ENCODE measurements at regions not wholly inside any gene's neighbourhood (a gene's known extent, or its start where the extent isn't known, plus 50 kb on each side); places are given as distances from the start of the nearest gene placed in this dataset.

DNA sequence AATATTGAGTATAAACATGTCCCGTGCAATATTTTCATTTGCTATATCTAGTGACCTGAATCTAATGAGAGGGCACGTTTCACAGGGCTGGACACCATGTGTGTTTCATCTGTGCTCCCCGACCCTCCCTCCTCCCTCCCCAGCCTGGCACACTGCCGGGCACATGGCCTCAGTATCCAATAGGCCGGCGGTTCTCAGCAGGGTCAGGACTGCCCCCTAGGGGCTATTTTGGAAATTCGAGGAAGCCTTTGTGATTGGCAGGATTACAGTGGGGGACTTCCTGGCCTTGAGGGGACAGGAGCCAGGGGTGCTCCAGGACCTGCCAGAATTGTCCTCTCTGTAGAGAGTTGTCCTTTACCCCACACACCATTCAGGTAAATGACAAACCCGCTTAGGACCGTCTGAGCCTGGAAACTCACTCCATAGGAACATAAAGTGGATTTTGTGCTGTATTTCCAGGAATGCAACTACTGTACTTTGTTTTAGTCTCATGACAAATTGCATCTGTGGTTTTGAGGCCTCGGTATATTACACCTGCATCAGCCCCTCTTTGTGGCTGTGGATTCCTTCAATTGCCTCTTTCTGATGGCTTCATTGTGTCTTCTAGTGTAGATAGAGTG is 109.5 kb upstream of the SIM2 start (continued):
- TF ChIP-seq, protein P1, sequence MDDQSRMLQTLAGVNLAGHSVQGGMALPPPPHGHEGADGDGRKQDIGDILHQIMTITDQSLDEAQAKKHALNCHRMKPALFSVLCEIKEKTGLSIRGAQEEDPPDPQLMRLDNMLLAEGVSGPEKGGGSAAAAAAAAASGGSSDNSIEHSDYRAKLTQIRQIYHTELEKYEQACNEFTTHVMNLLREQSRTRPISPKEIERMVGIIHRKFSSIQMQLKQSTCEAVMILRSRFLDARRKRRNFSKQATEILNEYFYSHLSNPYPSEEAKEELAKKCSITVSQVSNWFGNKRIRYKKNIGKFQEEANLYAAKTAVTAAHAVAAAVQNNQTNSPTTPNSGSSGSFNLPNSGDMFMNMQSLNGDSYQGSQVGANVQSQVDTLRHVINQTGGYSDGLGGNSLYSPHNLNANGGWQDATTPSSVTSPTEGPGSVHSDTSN (IDR thresholded peaks at IDR 0.05): peak; percentile 14; the same call in 1 of the 2 replicates
- no peak for TF ChIP-seq TAF1 (IDR thresholded peaks at IDR 0.05; ENCODE audit: borderline replicate concordance, low read depth, low read length)
- peak; percentile 65 for TF ChIP-seq RAD21 (IDR thresholded peaks at IDR 0.05; ENCODE audit: low read length)
- TF ChIP-seq FOXJ3 (CRISPR knock-in tag; IDR thresholded peaks at IDR 0.05): no peak
- peak; percentile 25; the same call in 1 of the 2 replicates for TF ChIP-seq NFIC (IDR thresholded peaks at IDR 0.05; ENCODE audit: borderline replicate concordance)
- TF ChIP-seq MXI1 (IDR thresholded peaks at IDR 0.05; ENCODE audit: low read depth, low read length): no peak
- TF ChIP-seq, protein P2, sequence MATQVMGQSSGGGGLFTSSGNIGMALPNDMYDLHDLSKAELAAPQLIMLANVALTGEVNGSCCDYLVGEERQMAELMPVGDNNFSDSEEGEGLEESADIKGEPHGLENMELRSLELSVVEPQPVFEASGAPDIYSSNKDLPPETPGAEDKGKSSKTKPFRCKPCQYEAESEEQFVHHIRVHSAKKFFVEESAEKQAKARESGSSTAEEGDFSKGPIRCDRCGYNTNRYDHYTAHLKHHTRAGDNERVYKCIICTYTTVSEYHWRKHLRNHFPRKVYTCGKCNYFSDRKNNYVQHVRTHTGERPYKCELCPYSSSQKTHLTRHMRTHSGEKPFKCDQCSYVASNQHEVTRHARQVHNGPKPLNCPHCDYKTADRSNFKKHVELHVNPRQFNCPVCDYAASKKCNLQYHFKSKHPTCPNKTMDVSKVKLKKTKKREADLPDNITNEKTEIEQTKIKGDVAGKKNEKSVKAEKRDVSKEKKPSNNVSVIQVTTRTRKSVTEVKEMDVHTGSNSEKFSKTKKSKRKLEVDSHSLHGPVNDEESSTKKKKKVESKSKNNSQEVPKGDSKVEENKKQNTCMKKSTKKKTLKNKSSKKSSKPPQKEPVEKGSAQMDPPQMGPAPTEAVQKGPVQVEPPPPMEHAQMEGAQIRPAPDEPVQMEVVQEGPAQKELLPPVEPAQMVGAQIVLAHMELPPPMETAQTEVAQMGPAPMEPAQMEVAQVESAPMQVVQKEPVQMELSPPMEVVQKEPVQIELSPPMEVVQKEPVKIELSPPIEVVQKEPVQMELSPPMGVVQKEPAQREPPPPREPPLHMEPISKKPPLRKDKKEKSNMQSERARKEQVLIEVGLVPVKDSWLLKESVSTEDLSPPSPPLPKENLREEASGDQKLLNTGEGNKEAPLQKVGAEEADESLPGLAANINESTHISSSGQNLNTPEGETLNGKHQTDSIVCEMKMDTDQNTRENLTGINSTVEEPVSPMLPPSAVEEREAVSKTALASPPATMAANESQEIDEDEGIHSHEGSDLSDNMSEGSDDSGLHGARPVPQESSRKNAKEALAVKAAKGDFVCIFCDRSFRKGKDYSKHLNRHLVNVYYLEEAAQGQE (IDR thresholded peaks at IDR 0.05; ENCODE audit: low read depth, low read length): no peak
- no peak for TF ChIP-seq ELF1 (IDR thresholded peaks at IDR 0.05)
- no peak for TF ChIP-seq JUND (IDR thresholded peaks at IDR 0.05)
- TF ChIP-seq SIN3A (IDR thresholded peaks at IDR 0.05; ENCODE audit: borderline replicate concordance, low read depth, low read length): no peak
- TF ChIP-seq, protein P3, sequence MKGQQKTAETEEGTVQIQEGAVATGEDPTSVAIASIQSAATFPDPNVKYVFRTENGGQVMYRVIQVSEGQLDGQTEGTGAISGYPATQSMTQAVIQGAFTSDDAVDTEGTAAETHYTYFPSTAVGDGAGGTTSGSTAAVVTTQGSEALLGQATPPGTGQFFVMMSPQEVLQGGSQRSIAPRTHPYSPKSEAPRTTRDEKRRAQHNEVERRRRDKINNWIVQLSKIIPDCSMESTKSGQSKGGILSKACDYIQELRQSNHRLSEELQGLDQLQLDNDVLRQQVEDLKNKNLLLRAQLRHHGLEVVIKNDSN (IDR thresholded peaks at IDR 0.05; ENCODE audit: borderline replicate concordance, low read depth): peak; percentile 36; the same call in 1 of the 2 replicates
- TF ChIP-seq RCOR1 (IDR thresholded peaks at IDR 0.05; ENCODE audit: low read length): no peak

DNA sequence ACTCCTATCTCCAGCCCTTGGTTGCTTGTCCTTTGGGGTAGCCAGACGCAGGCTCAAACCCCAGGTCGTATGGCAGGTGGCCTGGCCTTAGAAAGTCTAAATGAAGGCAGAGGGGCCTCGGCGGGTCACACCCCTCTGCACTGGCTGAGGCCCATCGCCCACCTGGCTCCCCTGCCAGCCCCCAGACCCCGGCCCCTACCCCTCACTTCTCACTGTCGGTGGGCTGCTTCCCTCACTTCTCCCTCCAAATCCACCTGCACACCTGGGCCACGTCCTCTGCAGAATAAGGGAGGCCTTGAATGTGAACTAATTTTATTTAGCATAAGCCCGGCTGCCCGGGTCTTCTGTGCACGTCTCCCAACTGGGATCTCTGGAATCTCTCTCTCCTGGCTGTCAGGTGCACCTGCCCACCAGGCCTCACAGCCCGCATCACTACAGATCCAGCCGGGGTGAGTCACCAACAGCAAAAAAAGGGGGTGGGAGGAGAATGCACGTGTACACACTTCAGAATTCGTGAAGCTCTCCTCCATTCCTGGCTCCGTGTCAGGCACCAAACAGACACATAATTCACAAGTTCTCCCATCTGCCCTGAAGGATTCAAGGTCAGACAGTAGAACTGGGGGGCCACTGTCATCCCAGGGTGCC is 107.5 kb upstream of the SIM2 start:
- H3K9me3 ChIP-seq: no peaks in the 10 kb centered on the region
- H3K4me1 ChIP-seq (ENCODE audit: control insufficient read depth in 1 of 2, insufficient read depth in 2 of 2, low read depth in 1 of 2, low read length in 1 of 2): no peaks in the 10 kb centered on the region; a peak in 1 of 4 replicates
- no peak overlapping the region for H2AFZ ChIP-seq (ENCODE audit: low read depth)
- no peaks in the 10 kb centered on the region for H3K9me2 ChIP-seq
- no peaks in the 10 kb centered on the region for H3K36me3 ChIP-seq (replicated peaks in 1 of 2; ENCODE audit: control insufficient read depth in 1 of 2, insufficient read depth in 2 of 2, low read length in 1 of 2)
- H3K9ac ChIP-seq: no peak overlapping the region
- no peak for TF ChIP-seq YY1 (IDR thresholded peaks at IDR 0.05; ENCODE audit: low read depth)
- no peak for TF ChIP-seq FOSL2 (IDR thresholded peaks at IDR 0.05; ENCODE audit: borderline replicate concordance, low read depth)
- TF ChIP-seq, protein P4, sequence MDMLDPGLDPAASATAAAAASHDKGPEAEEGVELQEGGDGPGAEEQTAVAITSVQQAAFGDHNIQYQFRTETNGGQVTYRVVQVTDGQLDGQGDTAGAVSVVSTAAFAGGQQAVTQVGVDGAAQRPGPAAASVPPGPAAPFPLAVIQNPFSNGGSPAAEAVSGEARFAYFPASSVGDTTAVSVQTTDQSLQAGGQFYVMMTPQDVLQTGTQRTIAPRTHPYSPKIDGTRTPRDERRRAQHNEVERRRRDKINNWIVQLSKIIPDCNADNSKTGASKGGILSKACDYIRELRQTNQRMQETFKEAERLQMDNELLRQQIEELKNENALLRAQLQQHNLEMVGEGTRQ (IDR thresholded peaks at IDR 0.05; ENCODE audit: borderline replicate concordance, low read depth, low read length): no peak
- TF ChIP-seq, protein P5, sequence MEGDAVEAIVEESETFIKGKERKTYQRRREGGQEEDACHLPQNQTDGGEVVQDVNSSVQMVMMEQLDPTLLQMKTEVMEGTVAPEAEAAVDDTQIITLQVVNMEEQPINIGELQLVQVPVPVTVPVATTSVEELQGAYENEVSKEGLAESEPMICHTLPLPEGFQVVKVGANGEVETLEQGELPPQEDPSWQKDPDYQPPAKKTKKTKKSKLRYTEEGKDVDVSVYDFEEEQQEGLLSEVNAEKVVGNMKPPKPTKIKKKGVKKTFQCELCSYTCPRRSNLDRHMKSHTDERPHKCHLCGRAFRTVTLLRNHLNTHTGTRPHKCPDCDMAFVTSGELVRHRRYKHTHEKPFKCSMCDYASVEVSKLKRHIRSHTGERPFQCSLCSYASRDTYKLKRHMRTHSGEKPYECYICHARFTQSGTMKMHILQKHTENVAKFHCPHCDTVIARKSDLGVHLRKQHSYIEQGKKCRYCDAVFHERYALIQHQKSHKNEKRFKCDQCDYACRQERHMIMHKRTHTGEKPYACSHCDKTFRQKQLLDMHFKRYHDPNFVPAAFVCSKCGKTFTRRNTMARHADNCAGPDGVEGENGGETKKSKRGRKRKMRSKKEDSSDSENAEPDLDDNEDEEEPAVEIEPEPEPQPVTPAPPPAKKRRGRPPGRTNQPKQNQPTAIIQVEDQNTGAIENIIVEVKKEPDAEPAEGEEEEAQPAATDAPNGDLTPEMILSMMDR (IDR thresholded peaks at IDR 0.05): no peak
- TF ChIP-seq MEF2A (IDR thresholded peaks at IDR 0.05; ENCODE audit: borderline replicate concordance, low read depth): no peak
- TF ChIP-seq MXI1 (IDR thresholded peaks at IDR 0.05; ENCODE audit: low read depth, low read length): no peak
- TF ChIP-seq TAF1 (IDR thresholded peaks at IDR 0.05; ENCODE audit: borderline replicate concordance, low read depth, low read length): no peak
- H4K20me1 ChIP-seq (ENCODE audit: insufficient read depth): no peaks in the 10 kb centered on the region
- H3F3A ChIP-seq (replicated peaks; ENCODE audit: insufficient read depth): no peaks in the 10 kb centered on the region
- ChIA-PET POLR2A (no interaction called here), CTCF (no interaction called here)
- no peak overlapping the region for H3K4me3 ChIP-seq (ENCODE audit: low read depth in 2 of 2, low read length in 1 of 2)
- H3K27ac ChIP-seq (ENCODE audit: low read depth in 2 of 2, low read length in 1 of 2): no peak overlapping the region
- WGBS (ENCODE audit: low lambda C conversion rate): 8% methylated on average over 11 of the region's 16 CpGs
- H3K4me2 ChIP-seq: no peak overlapping the region
- DNase-seq: no peak
- H3K27me3 ChIP-seq (ENCODE audit: insufficient read depth): peaks cover 60% of the 10 kb centered on the region; the same call in 1 of the 2 replicates
- H3K79me2 ChIP-seq (ENCODE audit: insufficient read depth): no peaks in the 10 kb centered on the region
